H1 (cell line): ENCODE measurements at regions not wholly inside any gene's neighbourhood (a gene's known extent, or its start where the extent isn't known, plus 50 kb on each side); places are given as distances from the start of the nearest gene placed in this dataset.

Source experiments
- CTCF ChIA-PET: fragments of 300-600 bp; sonication (Branson Sonifier 250); formaldehyde crosslinking; loops from one replicate; lab custom pipeline; 2021; ENCODE audit not compliant: partially characterized antibody; lab: Charles Lee
- POLR2A ChIA-PET: fragments of 300-600 bp; sonication (Branson Sonifier 250); formaldehyde crosslinking; loops from one replicate; lab custom pipeline; 2021; ENCODE audit warnings: inconsistent platforms; ENCODE audit not compliant: partially characterized antibody; lab: Charles Lee
- DNase-seq, 2 experiments: peaks; one replicate each; pipeline versions ENCODE4 v3.0.0 to v3.0.0-alpha.2; 2010 to 2022; ENCODE audit warnings: low spot score in 2 of 2, low read depth in 1 of 2, mixed read lengths in 1 of 2
- FAIRE-seq: peaks from 2 replicates; lab custom pipeline; 2011; peaks lifted over from hg19 to GRCh38; lab: Jason Lieb, UNC
- H2AFZ ChIP-seq: 2 replicates; pipeline ENCODE4 v1.8.1; 2012; ENCODE audit warnings: low read length, inconsistent platforms
- H2AK5ac ChIP-seq: 2 replicates; pipeline ENCODE4 v1.6.1; 2013; ENCODE audit warnings: low read depth, low read length
- H2BK120ac ChIP-seq: replicated peaks from 2 replicates; pipeline ENCODE3; 2013; ENCODE audit warnings: low read depth, low read length, inconsistent platforms
- H2BK12ac ChIP-seq: 2 replicates; pipeline ENCODE4 v1.6.1; 2013; ENCODE audit warnings: low read depth, low read length
- H2BK15ac ChIP-seq: 2 replicates; pipeline ENCODE4 v1.6.1; 2013; ENCODE audit warnings: low read length
- H2BK20ac ChIP-seq: 2 replicates; pipeline ENCODE4 v1.6.1; 2013; ENCODE audit warnings: low read length
- H2BK5ac ChIP-seq: 2 replicates; pipeline ENCODE4 v1.6.1; 2013; ENCODE audit warnings: low read depth, low read length
- H3K14ac ChIP-seq: 2 replicates; pipeline ENCODE4 v1.6.1; 2013; ENCODE audit warnings: inconsistent platforms; ENCODE audit not compliant: insufficient read length
- H3K18ac ChIP-seq: 2 replicates; pipeline ENCODE4 v1.6.1; 2013; ENCODE audit warnings: low read length; ENCODE audit errors: extremely low read depth
- H3K23ac ChIP-seq: 2 replicates; pipeline ENCODE4 v1.6.1; 2013; ENCODE audit warnings: inconsistent platforms; ENCODE audit not compliant: insufficient read length
- H3K23me2 ChIP-seq: 2 replicates; pipeline ENCODE4 v1.6.1; 2013; ENCODE audit warnings: low read depth, low read length
- H3K27ac ChIP-seq: 2 replicates; pipeline ENCODE4 v1.6.1; 2011; ENCODE audit warnings: low read depth, low read length, inconsistent platforms
- H3K27me3 ChIP-seq, 4 experiments: replicated peaks in 1 of 4; 1 replicate in 1 of 4; 2 replicates in 3 of 4; pipeline versions ENCODE4 v1.6.1 to v1.8.1; 2011 to 2013; ENCODE audit warnings: low read length in 3 of 4, mild to moderate bottlenecking in 3 of 4, inconsistent platforms in 2 of 4, mixed read lengths in 2 of 4, moderate library complexity in 1 of 4; ENCODE audit not compliant: control insufficient read depth in 3 of 4, insufficient read depth in 3 of 4; ENCODE audit errors: extremely low read depth in 1 of 4
- H3K36me3 ChIP-seq, 4 experiments: 2 replicates each; pipeline versions ENCODE4 v1.6.1 to v1.8.1; 2011 to 2013; ENCODE audit warnings: mild to moderate bottlenecking in 4 of 4, low read length in 3 of 4, moderate library complexity in 2 of 4, control low read depth in 1 of 4, inconsistent platforms in 1 of 4; ENCODE audit not compliant: insufficient read depth in 4 of 4, control insufficient read depth in 2 of 4
- H3K4ac ChIP-seq: replicated peaks from 2 replicates; pipeline ENCODE3; 2013; ENCODE audit warnings: low read length, low read depth, mixed read lengths, inconsistent platforms; ENCODE audit not compliant: insufficient read length
- H3K4me1 ChIP-seq, 4 experiments: replicated peaks in 1 of 4; 1 replicate in 1 of 4; 2 replicates in 3 of 4; pipeline versions ENCODE4 v1.6.1 to v1.8.1; 2011 to 2013; ENCODE audit warnings: low read length in 3 of 4, inconsistent platforms in 2 of 4, mixed read lengths in 1 of 4; ENCODE audit not compliant: insufficient read depth in 4 of 4, control insufficient read depth in 3 of 4
- H3K4me2 ChIP-seq, 2 experiments: 2 replicates each; pipeline versions ENCODE4 v1.6.1 to v1.8.1; 2011 to 2013; ENCODE audit warnings: low read depth in 2 of 2, low read length in 2 of 2, control low read depth in 1 of 2, inconsistent platforms in 1 of 2, mild to moderate bottlenecking in 1 of 2; ENCODE audit not compliant: insufficient read depth in 1 of 2
- H3K4me3 ChIP-seq, 4 experiments: fragments of 200-600, 300-600 bp in 1 of 4; sonication (generic), shearing (Covaris generic), sonication (Bioruptor Twin) in 1 of 4; 2 replicates each; pipeline versions ENCODE4 v1.5.1 to v1.8.1; 2011 to 2016; ENCODE audit warnings: low read length in 4 of 4, low read depth in 3 of 4, control low read depth in 2 of 4, inconsistent platforms in 2 of 4, mild to moderate bottlenecking in 2 of 4, mixed read lengths in 1 of 4, moderate library complexity in 1 of 4; ENCODE audit not compliant: insufficient read depth in 2 of 4; ENCODE audit errors: extremely low read depth in 1 of 4
- H3K56ac ChIP-seq: replicated peaks from 2 replicates; pipeline ENCODE3; 2013; ENCODE audit warnings: low read depth, mild to moderate bottlenecking, mixed read lengths, low read length, inconsistent platforms; ENCODE audit not compliant: insufficient read length
- H3K79me1 ChIP-seq: 2 replicates; pipeline ENCODE4 v1.6.1; 2013; ENCODE audit warnings: low read depth, low read length, control low read depth
- H3K79me2 ChIP-seq, 2 experiments: 2 replicates each; pipeline versions ENCODE4 v1.6.1 to v1.8.1; 2012 to 2013; ENCODE audit warnings: low read length in 2 of 2, mild to moderate bottlenecking in 2 of 2, inconsistent platforms in 1 of 2; ENCODE audit not compliant: insufficient read depth in 2 of 2, control insufficient read depth in 1 of 2
- H3K9ac ChIP-seq, 4 experiments: replicated peaks in 1 of 4; 1 replicate in 1 of 4; 2 replicates in 3 of 4; pipeline versions ENCODE4 v1.6.1 to v1.8.1; 2011 to 2013; ENCODE audit warnings: low read depth in 3 of 4, low read length in 3 of 4, control low read depth in 2 of 4, mild to moderate bottlenecking in 2 of 4, moderate library complexity in 2 of 4, inconsistent platforms in 1 of 4; ENCODE audit errors: extremely low read depth in 1 of 4
- H3K9me3 ChIP-seq, 2 experiments: 2 replicates each; pipeline versions ENCODE4 v1.6.1 to v1.8.1; 2012 to 2013; ENCODE audit warnings: mild to moderate bottlenecking in 2 of 2, moderate library complexity in 2 of 2, control low read depth in 1 of 2, inconsistent platforms in 1 of 2, low read depth in 1 of 2, low read length in 1 of 2, mixed read lengths in 1 of 2; ENCODE audit not compliant: insufficient read depth in 2 of 2
- H4K20me1 ChIP-seq, 2 experiments: replicated peaks in 1 of 2; 2 replicates each; pipeline versions ENCODE3 to v1.8.1; 2011 to 2013; ENCODE audit warnings: inconsistent platforms in 2 of 2, low read length in 2 of 2, mild to moderate bottlenecking in 1 of 2; ENCODE audit not compliant: insufficient read depth in 2 of 2, control insufficient read depth in 1 of 2
- H4K5ac ChIP-seq: 2 replicates; pipeline ENCODE4 v1.6.1; 2013; ENCODE audit warnings: low read length, low read depth, mixed read lengths, inconsistent platforms; ENCODE audit not compliant: insufficient read length
- H4K8ac ChIP-seq: 2 replicates; pipeline ENCODE4 v1.8.0; 2013; ENCODE audit warnings: mild to moderate bottlenecking, moderate library complexity, low read length, inconsistent platforms; ENCODE audit not compliant: insufficient read depth; ENCODE audit errors: extremely low read depth
- H4K91ac ChIP-seq: replicated peaks from 2 replicates; pipeline ENCODE3; 2013; ENCODE audit warnings: low read length, mixed read lengths, inconsistent platforms; ENCODE audit not compliant: insufficient read length
- BRCA1 ChIP-seq: IDR thresholded peaks from 2 replicates; pipeline ENCODE4 v1.6.1; 2012; ENCODE audit warnings: low read depth, low read length, improper control_type of control experiment
- CEBPB ChIP-seq: IDR thresholded peaks from 2 replicates; pipeline ENCODE4 v1.6.1; 2012; ENCODE audit warnings: low read depth, low read length
- CREB1 ChIP-seq: IDR thresholded peaks from 2 replicates; pipeline ENCODE4 v1.6.1; 2012; ENCODE audit warnings: inconsistent platforms
- EGR1 ChIP-seq: IDR thresholded peaks from 2 replicates; pipeline ENCODE4 v1.6.1; 2011; ENCODE audit warnings: low read depth, low read length, borderline replicate concordance
- GTF2F1 ChIP-seq: IDR thresholded peaks from 2 replicates; pipeline ENCODE4 v1.6.1; 2012; ENCODE audit warnings: low read depth, low read length, improper control_type of control experiment, borderline replicate concordance
- HDAC6 ChIP-seq: IDR thresholded peaks from one replicate; pipeline ENCODE4 v1.7.1; 2012; ENCODE audit warnings: low read depth, mild to moderate bottlenecking, inconsistent platforms, low read length, moderate library complexity
- JUND ChIP-seq: IDR thresholded peaks from 2 replicates; pipeline ENCODE4 v1.6.1; 2011; ENCODE audit warnings: mild to moderate bottlenecking, improper control_type of control experiment, low read length
- MAFK ChIP-seq: IDR thresholded peaks from 2 replicates; pipeline ENCODE4 v1.6.1; 2012; ENCODE audit warnings: low read depth, mild to moderate bottlenecking, improper control_type of control experiment, low read length
- POU5F1 ChIP-seq: IDR thresholded peaks from 2 replicates; pipeline ENCODE4 v1.6.1; 2011; ENCODE audit warnings: low read depth, mild to moderate bottlenecking, low read length, moderate library complexity
- SAP30 ChIP-seq: fragments of 300-600 bp; sonication (generic); IDR thresholded peaks from 2 replicates; pipeline ENCODE4 v1.7.1; 2012; ENCODE audit warnings: low read length, moderate library complexity, mild to moderate bottlenecking, inconsistent platforms; ENCODE audit not compliant: insufficient read depth, insufficient replicate concordance
- SIN3A ChIP-seq, 2 experiments: IDR thresholded peaks in 1 of 2; conservative IDR thresholded peaks in 1 of 2; 2 replicates each; pipeline ENCODE4 v1.6.1; 2011 to 2012; ENCODE audit warnings: low read length in 2 of 2, improper control_type of control experiment in 1 of 2, low read depth in 1 of 2, mild to moderate bottlenecking in 1 of 2
- SP1 ChIP-seq: IDR thresholded peaks from 2 replicates; pipeline ENCODE4 v1.6.1; 2011; ENCODE audit warnings: low read depth, low read length
- SRF ChIP-seq: IDR thresholded peaks from 2 replicates; pipeline ENCODE4 v1.6.1; 2011; ENCODE audit warnings: mild to moderate bottlenecking, low read depth, low read length, moderate library complexity
- TCF12 ChIP-seq: IDR thresholded peaks from 2 replicates; pipeline ENCODE4 v1.6.1; 2011; ENCODE audit warnings: low read depth, mild to moderate bottlenecking, low read length
- whole genome bisulfite sequencing, 2 experiments: shearing (Covaris generic) in 1 of 2; methylation state at CpG; one replicate each; pipeline versions ENCODE4 v1.1.6 to v1.1.7; 2013 to 2015; ENCODE audit warnings: low lambda C conversion rate in 2 of 2, mixed read lengths in 2 of 2, inconsistent platforms in 1 of 2, low coverage in 1 of 2, missing lambda C conversion rate in 1 of 2; ENCODE audit not compliant: insufficient replicate concordance in 2 of 2, insufficient coverage in 1 of 2, insufficient read length in 1 of 2; ENCODE audit errors: extremely low coverage in 1 of 2, missing lambda C conversion rate in 1 of 2; 5-methylcytosine and 5-hydroxymethylcytosine counted together

- Histone ChIP-seq H3K4me2 (no peak overlapping the region), H3K27ac (no peak overlapping the region), H4K91ac (no peak overlapping the region), H3K4me3 (no peak overlapping the region), H3K4ac (no peak overlapping the region), H2BK5ac (no peak overlapping the region), H4K5ac (no peak overlapping the region), H2BK15ac (no peak overlapping the region), H3K23ac (no peak overlapping the region), H3K9me3 (no peaks in the 10 kb centered on the region), H3K18ac (no peak overlapping the region), H2BK120ac (no peak overlapping the region), H3K36me3 (no peaks in the 10 kb centered on the region), H3K79me1 (no peaks in the 10 kb centered on the region), H3K23me2 (no peaks in the 10 kb centered on the region), H2AK5ac (no peak overlapping the region), H3K56ac (no peak overlapping the region), H3K79me2 (no peaks in the 10 kb centered on the region), H3K4me1 (peaks cover 0 to 3% (median 0%) of the 10 kb centered on the region in 4 experiments; a peak in 1 of 7 replicates), H4K20me1 (no peaks in the 10 kb centered on the region), H3K14ac (no peak overlapping the region), H2AFZ (no peak overlapping the region), H2BK12ac (no peak overlapping the region), H2BK20ac (no peak overlapping the region), H4K8ac (no peak overlapping the region), H3K27me3 (no peaks in the 10 kb centered on the region), H3K9ac (no peak overlapping the region)
- no peak for FAIRE-seq
- 95% methylated on average over 3 of the region's 3 CpGs; no CpG with 5 or more reads in 1 of the 2 experiments for WGBS, 2 experiments
- ChIA-PET POLR2A (no interaction called here), CTCF (no interaction called here)
- no peak for DNase-seq
- TF ChIP-seq HDAC6 (no peak), MAFK (no peak), SP1 (no peak), SRF (no peak), POU5F1 (no peak), GTF2F1 (no peak), SAP30 (no peak), TCF12 (no peak), EGR1 (no peak), CREB1 (no peak), JUND (no peak), CEBPB (no peak), SIN3A (conservative IDR thresholded peaks at IDR 0.05 in 1 of 2, IDR thresholded peaks at IDR 0.05 in 1 of 2; ENCODE audit: low read depth in 1 of 2, low read length in 2 of 2) (no peak), BRCA1 (no peak)
Observed at GRCh38 chr10:62869958-62870357, 53.8 kb upstream of the EGR2 start.
